A673 (cell line): ENCODE measurements at regions not wholly inside any gene's neighbourhood (a gene's known extent, or its start where the extent isn't known, plus 50 kb on each side); places are given as distances from the start of the nearest gene placed in this dataset.

Source experiments
- BruUV-seq: library from RNA; stranded (reverse); fragments of 400-500 nt; replicated peaks from 2 replicates; lab custom pipeline; 2021; lab: Mats Ljungman, UMichigan
- CTCF ChIA-PET: fragments of 300-600 bp; sonication (Branson Sonifier 250); formaldehyde crosslinking; loops from one replicate; lab custom pipeline; 2022; ENCODE audit warnings: antibody characterized with exemption; lab: Charles Lee
- POLR2A ChIA-PET: fragments of 300-600 bp; sonication (Branson Sonifier 250); formaldehyde crosslinking; loops from one replicate; lab custom pipeline; 2022; ENCODE audit warnings: antibody characterized with exemption; ENCODE audit not compliant: low non-redundant PET; lab: Charles Lee
- DNase-seq: peaks from one replicate; pipeline ENCODE4 v3.0.0-alpha.2; 2015; ENCODE audit warnings: low spot score
- H3K27ac ChIP-seq: fragments of 200-600 bp; sonication (generic); 2 replicates; pipeline ENCODE4 v1.5.1; 2016; ENCODE audit warnings: mixed run types, low read depth, mild to moderate bottlenecking, mixed read lengths, antibody characterized with exemption, low read length; ENCODE audit not compliant: poor library complexity, severe bottlenecking
- H3K27me3 ChIP-seq: fragments of 200-600 bp; sonication (generic); replicated peaks from 2 replicates; pipeline ENCODE4 v1.6.1; 2017; ENCODE audit warnings: mixed run types, low read depth, mild to moderate bottlenecking, mixed read lengths, antibody characterized with exemption, low read length; ENCODE audit not compliant: insufficient read depth, poor library complexity
- H3K36me3 ChIP-seq: fragments of 200-600 bp; sonication (generic); 2 replicates; pipeline ENCODE4 v1.6.1; 2016; ENCODE audit warnings: mixed run types, mild to moderate bottlenecking, mixed read lengths, antibody characterized with exemption, low read length; ENCODE audit not compliant: insufficient read depth, poor library complexity, severe bottlenecking
- H3K4me1 ChIP-seq: fragments of 200-600 bp; sonication (generic); 2 replicates; pipeline ENCODE4 v1.6.1; 2017; ENCODE audit warnings: mixed run types, mild to moderate bottlenecking, mixed read lengths, antibody characterized with exemption, low read length; ENCODE audit not compliant: insufficient read depth, poor library complexity, severe bottlenecking
- H3K4me3 ChIP-seq: fragments of 200-600 bp; sonication (generic); 2 replicates; pipeline ENCODE4 v1.5.1; 2016; ENCODE audit warnings: low read depth, mixed run types, mild to moderate bottlenecking, mixed read lengths, low read length; ENCODE audit not compliant: poor library complexity, severe bottlenecking
- H3K9me3 ChIP-seq: fragments of 200-600 bp; sonication (generic); 2 replicates; pipeline ENCODE4 v1.6.1; 2016; ENCODE audit warnings: mixed run types, low read depth, mild to moderate bottlenecking, mixed read lengths, antibody characterized with exemption, low read length; ENCODE audit not compliant: poor library complexity, severe bottlenecking
- EZH2 ChIP-seq: fragments of 200-600 bp; sonication (generic); IDR thresholded peaks from 2 replicates; pipeline ENCODE4 v1.6.1; 2017; ENCODE audit warnings: borderline replicate concordance, low read depth, mild to moderate bottlenecking, mixed read lengths, antibody characterized with exemption, low read length; ENCODE audit not compliant: poor library complexity, severe bottlenecking
- intact Hi-C: fragments of 100-400 bp; cut with micrococcal nuclease; formaldehyde crosslinking; loops from one replicate; pipeline ENCODE4 v1.10.0; 2022; ENCODE audit not compliant: unreplicated experiment
- TF ChIP-seq, protein P1 (sequence below): fragments of 300-800, 200-600 bp; sonication (generic); conservative IDR thresholded peaks from 2 replicates; pipeline ENCODE4 v1.5.1; 2017; ENCODE audit warnings: low read depth, mild to moderate bottlenecking, antibody characterized with exemption, low read length, moderate library complexity, mixed read lengths

DNA sequence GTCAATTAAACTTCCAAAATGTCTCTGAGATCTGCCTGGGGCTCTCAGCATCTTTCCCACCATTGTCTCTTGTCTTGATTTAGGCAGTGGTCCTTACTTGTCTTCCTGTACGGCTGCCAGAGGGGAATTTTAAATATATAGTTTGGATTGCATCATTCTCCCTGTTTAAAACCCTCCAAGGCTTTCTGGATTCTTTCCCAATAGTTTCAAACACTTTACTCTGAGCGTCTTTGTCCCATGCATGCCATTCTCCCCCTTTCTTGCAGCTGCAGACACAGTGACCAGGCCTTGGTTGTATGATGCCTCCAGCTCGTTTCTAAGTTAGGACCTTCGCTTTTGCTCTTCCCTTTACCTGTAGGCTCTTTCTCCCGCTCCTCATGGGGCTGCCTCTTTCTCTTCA, 323.3 kb upstream of the CTNNB1 start:
- Histone ChIP-seq H3K36me3 (no peaks in the 10 kb centered on the region), H3K27ac (no peak overlapping the region), H3K9me3 (no peaks in the 10 kb centered on the region), H3K4me1 (no peaks in the 10 kb centered on the region), H3K27me3 (no peaks in the 10 kb centered on the region), H3K4me3 (no peak overlapping the region)
- TF ChIP-seq, protein P1, sequence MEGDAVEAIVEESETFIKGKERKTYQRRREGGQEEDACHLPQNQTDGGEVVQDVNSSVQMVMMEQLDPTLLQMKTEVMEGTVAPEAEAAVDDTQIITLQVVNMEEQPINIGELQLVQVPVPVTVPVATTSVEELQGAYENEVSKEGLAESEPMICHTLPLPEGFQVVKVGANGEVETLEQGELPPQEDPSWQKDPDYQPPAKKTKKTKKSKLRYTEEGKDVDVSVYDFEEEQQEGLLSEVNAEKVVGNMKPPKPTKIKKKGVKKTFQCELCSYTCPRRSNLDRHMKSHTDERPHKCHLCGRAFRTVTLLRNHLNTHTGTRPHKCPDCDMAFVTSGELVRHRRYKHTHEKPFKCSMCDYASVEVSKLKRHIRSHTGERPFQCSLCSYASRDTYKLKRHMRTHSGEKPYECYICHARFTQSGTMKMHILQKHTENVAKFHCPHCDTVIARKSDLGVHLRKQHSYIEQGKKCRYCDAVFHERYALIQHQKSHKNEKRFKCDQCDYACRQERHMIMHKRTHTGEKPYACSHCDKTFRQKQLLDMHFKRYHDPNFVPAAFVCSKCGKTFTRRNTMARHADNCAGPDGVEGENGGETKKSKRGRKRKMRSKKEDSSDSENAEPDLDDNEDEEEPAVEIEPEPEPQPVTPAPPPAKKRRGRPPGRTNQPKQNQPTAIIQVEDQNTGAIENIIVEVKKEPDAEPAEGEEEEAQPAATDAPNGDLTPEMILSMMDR: no peak
- no peak for TF ChIP-seq EZH2
- CTCF ChIA-PET: no interaction called here
- intact Hi-C loops: no loop called here
- no peak for DNase-seq
- POLR2A ChIA-PET: no interaction called here
- no TSS peak for BruUV-seq

DNA sequence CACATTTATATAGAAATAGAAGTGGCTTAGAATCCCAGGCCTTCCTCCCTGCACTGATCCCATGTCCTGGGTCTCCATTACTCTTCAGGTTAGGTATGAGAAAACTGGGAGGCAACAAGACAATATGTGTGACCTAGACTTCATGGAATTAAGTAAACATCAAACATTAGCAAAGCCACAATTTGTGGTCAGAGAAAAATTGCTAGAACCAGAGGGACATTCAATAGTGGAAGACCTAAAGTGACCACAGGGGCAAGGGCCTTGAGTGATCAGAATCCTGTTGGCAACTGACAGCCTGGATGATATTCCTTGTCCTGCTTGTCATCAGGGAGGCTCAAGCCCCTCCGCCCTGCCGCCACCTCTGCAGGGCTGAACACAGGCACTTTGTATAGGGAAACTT, 322.8 kb upstream of the CTNNB1 start:
- ChIA-PET CTCF (no interaction called here), POLR2A (no interaction called here)
- TF ChIP-seq, protein P1: no peak
- no peak for TF ChIP-seq EZH2
- H3K4me1 ChIP-seq: no peaks in the 10 kb centered on the region
- DNase-seq: no peak
- H3K36me3 ChIP-seq: no peaks in the 10 kb centered on the region
- no peaks in the 10 kb centered on the region for H3K9me3 ChIP-seq
- H3K27ac ChIP-seq: no peak overlapping the region
- BruUV-seq: no TSS peak
- intact Hi-C loops: no loop called here
- H3K27me3 ChIP-seq: no peaks in the 10 kb centered on the region
- no peak overlapping the region for H3K4me3 ChIP-seq

DNA sequence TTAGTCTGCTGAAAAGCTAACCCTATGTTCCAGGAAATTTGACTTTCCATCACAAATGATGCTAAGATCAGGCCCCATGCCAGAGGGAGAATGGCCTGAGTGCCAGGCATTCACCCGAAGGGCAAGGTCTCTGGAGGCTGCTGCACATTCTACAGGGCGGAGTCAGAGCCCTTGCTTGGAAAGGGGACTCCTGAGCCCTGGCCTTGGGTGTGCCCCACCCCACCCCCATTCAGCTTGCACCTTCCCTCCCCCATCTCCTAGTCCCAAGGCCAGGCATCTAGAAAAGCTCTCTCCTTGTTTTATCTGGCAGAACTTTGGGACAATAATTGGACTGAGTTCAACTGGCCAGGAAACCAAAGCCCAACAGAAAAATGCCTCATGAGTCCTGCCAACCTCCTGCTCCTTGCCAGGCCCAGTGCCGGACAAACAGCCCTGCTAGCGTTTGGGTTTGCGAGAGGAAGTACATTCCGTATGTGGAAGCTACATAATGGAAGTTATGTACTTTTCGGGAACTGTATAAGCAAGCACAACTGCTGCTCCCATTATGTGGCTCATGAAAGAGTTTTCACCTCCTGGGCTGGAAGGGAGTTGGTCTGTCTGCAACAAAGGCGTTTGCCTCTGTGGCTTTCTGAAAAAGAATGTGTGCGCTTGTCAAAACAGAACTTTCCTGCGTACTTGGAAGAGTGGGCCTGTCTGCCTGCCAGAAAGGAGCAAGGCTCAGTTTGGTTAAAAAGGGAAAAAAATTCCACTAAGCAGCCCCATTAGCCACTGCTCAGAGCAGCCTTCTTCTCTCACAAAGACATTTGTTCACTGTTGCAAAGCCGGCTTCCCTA, 321.5 kb upstream of the CTNNB1 start:
- DNase-seq: no peak
- ChIA-PET POLR2A (no interaction called here), CTCF (no interaction called here)
- BruUV-seq: no TSS peak
- Histone ChIP-seq H3K4me3 (no peak overlapping the region), H3K36me3 (no peaks in the 10 kb centered on the region), H3K27ac (no peak overlapping the region), H3K9me3 (no peaks in the 10 kb centered on the region), H3K27me3 (no peaks in the 10 kb centered on the region), H3K4me1 (no peaks in the 10 kb centered on the region)
- no peak for TF ChIP-seq EZH2
- TF ChIP-seq, protein P1: no peak
- intact Hi-C loops: no loop called here
